Peyer's patch (tissue), 4 donors: ENCODE measurements at regions not wholly inside any gene's neighbourhood (a gene's known extent, or its start where the extent isn't known, plus 50 kb on each side); places are given as distances from the start of the nearest gene placed in this dataset.

Source experiments
- CTCF ChIP-seq, 6 experiments: fragments of 450-650 bp in 4 of 6; fragments of 200-600 bp in 2 of 6; sonication (generic) in 1 of 6; IDR thresholded peaks; one replicate each; pipeline ENCODE4 v1.5.1; 2017 to 2019; ENCODE audit warnings: antibody characterized with exemption in 6 of 6, mild to moderate bottlenecking in 3 of 6, moderate library complexity in 1 of 6
- POLR2A ChIP-seq, 2 donors: fragments of 450-650 bp; IDR thresholded peaks; one replicate each; pipeline ENCODE4 v1.5.1; 2017; ENCODE audit warnings: antibody characterized with exemption in 2 of 2, mild to moderate bottlenecking in 2 of 2, moderate library complexity in 2 of 2

- no peak for TF ChIP-seq POLR2A (IDR thresholded peaks at IDR 0.05)
- TF ChIP-seq CTCF (IDR thresholded peaks at IDR 0.05) = no peak
Measured at GRCh38 chr15:81899024-81899423, 146.8 kb downstream of the MEX3B start.
